NB4 (cell line): ENCODE measurements at regions not wholly inside any gene's neighbourhood (a gene's known extent, or its start where the extent isn't known, plus 50 kb on each side); places are given as distances from the start of the nearest gene placed in this dataset.
"Not testable (repeated sequence)": the region's sequence is repeated elsewhere in the genome, so short reads cannot be mapped to it uniquely, and the experiment has no call there.

Experiments
- CTCF ChIP-seq: IDR thresholded peaks from one replicate; pipeline ENCODE4 v1.5.1; 2012; ENCODE audit warnings: low read depth, low read length
- MYC ChIP-seq: IDR thresholded peaks from 2 replicates; pipeline ENCODE4 v1.6.1; 2011; ENCODE audit warnings: low read depth, low read length
- POLR2A ChIP-seq: IDR thresholded peaks from 2 replicates; pipeline ENCODE4 v1.6.1; 2011; ENCODE audit warnings: mild to moderate bottlenecking; ENCODE audit not compliant: insufficient read length; ENCODE audit errors: extremely low read depth
- TF ChIP-seq, protein P1 (sequence below): IDR thresholded peaks from 2 replicates; pipeline ENCODE4 v1.6.1; 2011; ENCODE audit warnings: low read depth, low read length

DNA sequence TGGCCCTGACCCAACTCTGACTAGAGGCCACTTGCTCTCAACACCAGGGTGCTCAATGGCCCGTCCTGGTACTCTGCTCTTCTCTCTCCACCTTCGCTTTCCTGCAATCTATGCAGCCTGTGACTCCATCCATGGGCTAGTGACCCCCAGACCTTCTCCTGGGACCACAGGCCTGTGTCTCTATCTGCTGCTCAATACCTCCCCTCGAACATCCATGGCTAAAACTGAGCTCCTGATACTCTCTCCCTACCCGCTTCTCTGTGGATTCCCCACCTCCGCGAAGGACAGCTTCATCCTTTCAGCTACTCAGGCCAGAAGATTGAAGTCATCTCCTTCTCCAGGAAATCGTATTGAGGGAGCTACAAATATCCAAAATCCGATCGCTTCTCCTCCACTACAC lies 363.4 kb downstream of the OR4F29 start:
- TF ChIP-seq CTCF, POLR2A, MYC: not testable (repeated sequence)
- TF ChIP-seq, protein P1, sequence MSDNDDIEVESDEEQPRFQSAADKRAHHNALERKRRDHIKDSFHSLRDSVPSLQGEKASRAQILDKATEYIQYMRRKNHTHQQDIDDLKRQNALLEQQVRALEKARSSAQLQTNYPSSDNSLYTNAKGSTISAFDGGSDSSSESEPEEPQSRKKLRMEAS = not testable (repeated sequence)
